ENCODE measurements at regions not wholly inside any gene's neighbourhood (a gene's known extent, or its start where the extent isn't known, plus 50 kb on each side); places are given as distances from the start of the nearest gene placed in this dataset.

DNA sequence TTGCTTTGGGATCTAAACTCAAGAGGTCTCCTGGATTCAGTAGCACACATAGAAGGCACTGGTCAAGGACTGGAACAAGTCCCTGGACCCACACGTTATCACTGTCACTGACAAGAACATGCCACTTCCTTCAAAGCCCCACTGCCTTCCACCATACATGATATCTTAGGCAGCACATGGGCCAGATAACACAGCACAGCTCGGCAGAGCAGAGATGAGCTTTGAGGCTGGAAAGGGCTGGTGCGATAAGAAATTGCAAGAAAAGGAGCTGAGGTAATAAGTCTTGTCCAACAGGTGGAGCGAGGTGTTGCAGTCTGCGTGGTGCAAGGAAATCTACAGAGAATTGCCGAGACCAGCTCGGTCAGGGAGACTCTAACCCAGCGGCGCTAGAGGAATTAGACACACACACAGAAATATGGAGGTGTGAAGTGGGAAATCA, 139.8 kb upstream of the CDK13 start (continued):
- TF ChIP-seq, protein P1, sequence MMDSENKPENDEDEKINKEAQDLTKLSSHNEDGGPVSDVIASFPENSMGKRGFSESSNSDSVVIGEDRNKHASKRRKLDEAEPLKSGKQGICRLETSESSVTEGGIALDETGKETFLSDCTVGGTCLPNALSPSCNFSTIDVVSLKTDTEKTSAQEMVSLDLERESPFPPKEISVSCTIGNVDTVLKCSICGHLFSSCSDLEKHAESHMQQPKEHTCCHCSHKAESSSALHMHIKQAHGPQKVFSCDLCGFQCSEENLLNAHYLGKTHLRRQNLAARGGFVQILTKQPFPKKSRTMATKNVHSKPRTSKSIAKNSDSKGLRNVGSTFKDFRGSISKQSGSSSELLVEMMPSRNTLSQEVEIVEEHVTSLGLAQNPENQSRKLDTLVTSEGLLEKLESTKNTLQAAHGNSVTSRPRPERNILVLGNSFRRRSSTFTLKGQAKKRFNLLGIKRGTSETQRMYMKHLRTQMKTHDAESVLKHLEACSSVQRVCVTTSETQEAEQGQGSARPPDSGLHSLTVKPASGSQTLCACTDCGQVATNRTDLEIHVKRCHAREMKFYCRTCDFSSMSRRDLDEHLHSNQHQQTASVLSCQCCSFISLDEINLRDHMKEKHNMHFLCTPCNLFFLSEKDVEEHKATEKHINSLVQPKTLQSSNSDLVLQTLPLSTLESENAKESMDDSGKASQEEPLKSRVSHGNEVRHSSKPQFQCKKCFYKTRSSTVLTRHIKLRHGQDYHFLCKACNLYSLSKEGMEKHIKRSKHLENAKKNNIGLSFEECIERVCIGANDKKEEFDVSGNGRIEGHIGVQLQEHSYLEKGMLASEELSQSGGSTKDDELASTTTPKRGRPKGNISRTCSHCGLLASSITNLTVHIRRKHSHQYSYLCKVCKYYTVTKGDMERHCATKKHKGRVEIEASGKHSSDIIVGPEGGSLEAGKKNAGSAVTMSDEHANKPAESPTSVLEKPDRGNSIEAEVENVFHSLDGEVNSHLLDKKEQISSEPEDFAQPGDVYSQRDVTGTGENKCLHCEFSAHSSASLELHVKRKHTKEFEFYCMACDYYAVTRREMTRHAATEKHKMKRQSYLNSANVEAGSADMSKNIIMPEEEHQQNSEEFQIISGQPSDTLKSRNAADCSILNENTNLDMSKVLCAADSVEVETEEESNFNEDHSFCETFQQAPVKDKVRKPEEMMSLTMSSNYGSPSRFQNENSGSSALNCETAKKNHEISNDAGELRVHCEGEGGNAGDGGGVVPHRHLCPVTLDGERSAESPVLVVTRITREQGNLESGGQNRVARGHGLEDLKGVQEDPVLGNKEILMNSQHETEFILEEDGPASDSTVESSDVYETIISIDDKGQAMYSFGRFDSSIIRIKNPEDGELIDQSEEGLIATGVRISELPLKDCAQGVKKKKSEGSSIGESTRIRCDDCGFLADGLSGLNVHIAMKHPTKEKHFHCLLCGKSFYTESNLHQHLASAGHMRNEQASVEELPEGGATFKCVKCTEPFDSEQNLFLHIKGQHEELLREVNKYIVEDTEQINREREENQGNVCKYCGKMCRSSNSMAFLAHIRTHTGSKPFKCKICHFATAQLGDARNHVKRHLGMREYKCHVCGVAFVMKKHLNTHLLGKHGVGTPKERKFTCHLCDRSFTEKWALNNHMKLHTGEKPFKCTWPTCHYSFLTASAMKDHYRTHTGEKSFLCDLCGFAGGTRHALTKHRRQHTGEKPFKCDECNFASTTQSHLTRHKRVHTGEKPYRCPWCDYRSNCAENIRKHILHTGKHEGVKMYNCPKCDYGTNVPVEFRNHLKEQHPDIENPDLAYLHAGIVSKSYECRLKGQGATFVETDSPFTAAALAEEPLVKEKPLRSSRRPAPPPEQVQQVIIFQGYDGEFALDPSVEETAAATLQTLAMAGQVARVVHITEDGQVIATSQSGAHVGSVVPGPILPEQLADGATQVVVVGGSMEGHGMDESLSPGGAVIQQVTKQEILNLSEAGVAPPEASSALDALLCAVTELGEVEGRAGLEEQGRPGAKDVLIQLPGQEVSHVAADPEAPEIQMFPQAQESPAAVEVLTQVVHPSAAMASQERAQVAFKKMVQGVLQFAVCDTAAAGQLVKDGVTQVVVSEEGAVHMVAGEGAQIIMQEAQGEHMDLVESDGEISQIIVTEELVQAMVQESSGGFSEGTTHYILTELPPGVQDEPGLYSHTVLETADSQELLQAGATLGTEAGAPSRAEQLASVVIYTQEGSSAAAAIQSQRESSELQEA (IDR thresholded peaks at IDR 0.05; ENCODE audit: low read depth) = no peak
- peak in 1 of 3 experiments; percentile 22 for TF ChIP-seq YY1 (IDR thresholded peaks at IDR 0.05; ENCODE audit: borderline replicate concordance in 1 of 3, control insufficient read depth in 1 of 3, extremely low read depth in 1 of 3, insufficient read depth in 3 of 3, insufficient read length in 1 of 3, insufficient replicate concordance in 2 of 3, low read depth in 1 of 3, low read length in 2 of 3)
- no peak for TF ChIP-seq ARHGAP35 (IDR thresholded peaks at IDR 0.05; ENCODE audit: partially characterized antibody)
- no peak for TF ChIP-seq NR2C1 (IDR thresholded peaks at IDR 0.05)
- 0 out of 2 replicates have a peak, but pooled peaks have one; percentile 31 for TF ChIP-seq NR2C1 (tag; IDR thresholded peaks at IDR 0.05)
- peak; percentile 90 to 93; a peak in 3 of 4 replicates for TF ChIP-seq TBL1XR1 (IDR thresholded peaks at IDR 0.05; ENCODE audit: low read length in 2 of 2)
- no peak for TF ChIP-seq XRCC3 (IDR thresholded peaks at IDR 0.05)
- TF ChIP-seq DACH1 (IDR thresholded peaks at IDR 0.05; ENCODE audit: partially characterized antibody) = no peak
- TF ChIP-seq SMARCB1 (IDR thresholded peaks at IDR 0.05; ENCODE audit: insufficient read length, low read depth) = no peak
- no peak for TF ChIP-seq EGR1 (conservative IDR thresholded peaks at IDR 0.05)
- no peak for TF ChIP-seq ZNF282 (CRISPR knock-in tag; IDR thresholded peaks at IDR 0.05)
- TF ChIP-seq, protein P2, sequence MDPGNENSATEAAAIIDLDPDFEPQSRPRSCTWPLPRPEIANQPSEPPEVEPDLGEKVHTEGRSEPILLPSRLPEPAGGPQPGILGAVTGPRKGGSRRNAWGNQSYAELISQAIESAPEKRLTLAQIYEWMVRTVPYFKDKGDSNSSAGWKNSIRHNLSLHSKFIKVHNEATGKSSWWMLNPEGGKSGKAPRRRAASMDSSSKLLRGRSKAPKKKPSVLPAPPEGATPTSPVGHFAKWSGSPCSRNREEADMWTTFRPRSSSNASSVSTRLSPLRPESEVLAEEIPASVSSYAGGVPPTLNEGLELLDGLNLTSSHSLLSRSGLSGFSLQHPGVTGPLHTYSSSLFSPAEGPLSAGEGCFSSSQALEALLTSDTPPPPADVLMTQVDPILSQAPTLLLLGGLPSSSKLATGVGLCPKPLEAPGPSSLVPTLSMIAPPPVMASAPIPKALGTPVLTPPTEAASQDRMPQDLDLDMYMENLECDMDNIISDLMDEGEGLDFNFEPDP (CRISPR knock-in tag; IDR thresholded peaks at IDR 0.05) = no peak
- peak; percentile 76; the same call in 1 of the 2 replicates for TF ChIP-seq ZKSCAN8 (CRISPR knock-in tag; IDR thresholded peaks at IDR 0.05)
- peak; percentile 80; the same call in 1 of the 2 replicates for TF ChIP-seq NCOA1 (IDR thresholded peaks at IDR 0.05; ENCODE audit: low read depth)
- TF ChIP-seq, protein P3, sequence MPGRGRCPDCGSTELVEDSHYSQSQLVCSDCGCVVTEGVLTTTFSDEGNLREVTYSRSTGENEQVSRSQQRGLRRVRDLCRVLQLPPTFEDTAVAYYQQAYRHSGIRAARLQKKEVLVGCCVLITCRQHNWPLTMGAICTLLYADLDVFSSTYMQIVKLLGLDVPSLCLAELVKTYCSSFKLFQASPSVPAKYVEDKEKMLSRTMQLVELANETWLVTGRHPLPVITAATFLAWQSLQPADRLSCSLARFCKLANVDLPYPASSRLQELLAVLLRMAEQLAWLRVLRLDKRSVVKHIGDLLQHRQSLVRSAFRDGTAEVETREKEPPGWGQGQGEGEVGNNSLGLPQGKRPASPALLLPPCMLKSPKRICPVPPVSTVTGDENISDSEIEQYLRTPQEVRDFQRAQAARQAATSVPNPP (IDR thresholded peaks at IDR 0.05; ENCODE audit: borderline replicate concordance, insufficient read depth, insufficient read length) = no peak
- no peak for TF ChIP-seq KLF1 (tag; IDR thresholded peaks at IDR 0.05)
- TF ChIP-seq ZNF583 (CRISPR knock-in tag; IDR thresholded peaks at IDR 0.05) = 0 out of 2 replicates have a peak, but pooled peaks have one; percentile 36
- no peak for TF ChIP-seq ZNF79 (CRISPR knock-in tag; IDR thresholded peaks at IDR 0.05; ENCODE audit: low read depth)
- no peak for TF ChIP-seq FOXJ2 (tag; IDR thresholded peaks at IDR 0.05)
- TF ChIP-seq CTBP1 (IDR thresholded peaks at IDR 0.05; ENCODE audit: borderline replicate concordance) = peak; percentile 94

All from K562 (cell line).